H1 (cell line): ENCODE measurements at regions not wholly inside any gene's neighbourhood (a gene's known extent, or its start where the extent isn't known, plus 50 kb on each side); places are given as distances from the start of the nearest gene placed in this dataset.

Experiments
- ASH2L ChIP-seq: fragments of 200-600, 300-600 bp; sonication (generic); IDR thresholded peaks from one replicate; pipeline ENCODE4 v1.7.1; 2017; ENCODE audit warnings: low read length
- EZH2 ChIP-seq: fragments of 200-600 bp; sonication (generic); IDR thresholded peaks from 2 replicates; pipeline ENCODE4 v1.7.1; 2012; ENCODE audit warnings: low read depth, mild to moderate bottlenecking, moderate library complexity, low read length, inconsistent platforms; ENCODE audit not compliant: severe bottlenecking
- GABPA ChIP-seq: IDR thresholded peaks from 2 replicates; pipeline ENCODE4 v1.6.1; 2011; ENCODE audit warnings: mild to moderate bottlenecking, low read length, moderate library complexity, borderline replicate concordance; ENCODE audit not compliant: insufficient read depth
- JUND ChIP-seq: IDR thresholded peaks from 2 replicates; pipeline ENCODE4 v1.6.1; 2011; ENCODE audit warnings: mild to moderate bottlenecking, improper control_type of control experiment, low read length
- POLR2AphosphoS5 ChIP-seq: IDR thresholded peaks from 2 replicates; pipeline ENCODE4 v1.6.1; 2011; ENCODE audit warnings: low read depth, low read length
- SIX5 ChIP-seq: IDR thresholded peaks from 2 replicates; pipeline ENCODE4 v1.6.1; 2011; ENCODE audit warnings: mild to moderate bottlenecking, low read depth, low read length
- TBP ChIP-seq: IDR thresholded peaks from 2 replicates; pipeline ENCODE4 v1.6.1; 2011; ENCODE audit warnings: low read depth, low read length, improper control_type of control experiment
- YY1 ChIP-seq: IDR thresholded peaks from 2 replicates; pipeline ENCODE4 v1.6.1; 2011; ENCODE audit warnings: low read depth, mild to moderate bottlenecking, low read length
- TF ChIP-seq, protein P1 (sequence below), 3 experiments: IDR thresholded peaks; 1 replicate in 2 of 3; 2 replicates in 1 of 3; pipeline versions ENCODE4 v1.5.1 to v1.6.1; 2011; ENCODE audit warnings: low read length in 3 of 3, mild to moderate bottlenecking in 3 of 3, inconsistent platforms in 2 of 3, low read depth in 1 of 3, moderate library complexity in 1 of 3; ENCODE audit not compliant: insufficient read depth in 1 of 3; ENCODE audit errors: control extremely low read depth in 1 of 3

DNA sequence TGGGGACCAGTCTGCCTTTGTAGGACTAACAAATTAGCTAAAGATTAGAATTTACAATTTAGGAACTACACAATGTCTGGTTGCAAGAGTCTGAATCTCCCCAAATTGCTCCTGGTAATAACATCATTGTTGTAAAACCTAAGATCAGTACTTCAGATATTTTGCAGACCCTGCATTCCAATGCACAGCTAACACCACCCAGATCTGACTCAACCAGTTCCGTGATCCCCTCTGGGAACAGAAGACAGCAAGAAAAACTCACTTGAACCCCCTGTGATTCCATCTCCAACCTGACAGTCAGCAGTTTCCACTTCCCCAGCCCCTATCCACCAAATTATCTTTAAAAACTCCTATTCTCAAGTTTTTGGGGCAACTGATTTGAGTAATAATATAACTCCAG, 201.9 kb upstream of the ARPP21 start:
- no peak for TF ChIP-seq YY1
- no peak for TF ChIP-seq SIX5
- TF ChIP-seq EZH2 = no peak
- TF ChIP-seq, protein P1, sequence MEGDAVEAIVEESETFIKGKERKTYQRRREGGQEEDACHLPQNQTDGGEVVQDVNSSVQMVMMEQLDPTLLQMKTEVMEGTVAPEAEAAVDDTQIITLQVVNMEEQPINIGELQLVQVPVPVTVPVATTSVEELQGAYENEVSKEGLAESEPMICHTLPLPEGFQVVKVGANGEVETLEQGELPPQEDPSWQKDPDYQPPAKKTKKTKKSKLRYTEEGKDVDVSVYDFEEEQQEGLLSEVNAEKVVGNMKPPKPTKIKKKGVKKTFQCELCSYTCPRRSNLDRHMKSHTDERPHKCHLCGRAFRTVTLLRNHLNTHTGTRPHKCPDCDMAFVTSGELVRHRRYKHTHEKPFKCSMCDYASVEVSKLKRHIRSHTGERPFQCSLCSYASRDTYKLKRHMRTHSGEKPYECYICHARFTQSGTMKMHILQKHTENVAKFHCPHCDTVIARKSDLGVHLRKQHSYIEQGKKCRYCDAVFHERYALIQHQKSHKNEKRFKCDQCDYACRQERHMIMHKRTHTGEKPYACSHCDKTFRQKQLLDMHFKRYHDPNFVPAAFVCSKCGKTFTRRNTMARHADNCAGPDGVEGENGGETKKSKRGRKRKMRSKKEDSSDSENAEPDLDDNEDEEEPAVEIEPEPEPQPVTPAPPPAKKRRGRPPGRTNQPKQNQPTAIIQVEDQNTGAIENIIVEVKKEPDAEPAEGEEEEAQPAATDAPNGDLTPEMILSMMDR (IDR thresholded peaks at IDR 0.05; ENCODE audit: control extremely low read depth in 1 of 3, insufficient read depth in 1 of 3, low read depth in 1 of 3, low read length in 3 of 3) = no peak
- no peak for TF ChIP-seq ASH2L
- no peak for TF ChIP-seq TBP
- no peak for TF ChIP-seq JUND
- no peak for TF ChIP-seq GABPA
- no peak for TF ChIP-seq POLR2AphosphoS5
